GM13977 (cell line): ENCODE measurements at regions not wholly inside any gene's neighbourhood (a gene's known extent, or its start where the extent isn't known, plus 50 kb on each side); places are given as distances from the start of the nearest gene placed in this dataset.

ENCODE experiments used
- DNase-seq: peaks from one replicate; pipeline ENCODE4 v3.0.0; 2012; ENCODE audit warnings: low spot score
- CTCF ChIP-seq: IDR thresholded peaks from 2 replicates; pipeline ENCODE4 v1.5.1; 2012; ENCODE audit warnings: mild to moderate bottlenecking, control low read depth; ENCODE audit not compliant: insufficient read depth; ENCODE audit errors: extremely low read depth, missing control alignments
- in situ Hi-C: fragments of 300-500 bp; cut with MboI; formaldehyde crosslinking; loops from one replicate; pipeline ENCODE4 v1.12.0; 2022; ENCODE audit warnings: low sequenced_read_pairs, low pct_unique_long_range_greater_than_20kb, mixed read lengths, inconsistent platforms; ENCODE audit not compliant: unreplicated experiment

DNA sequence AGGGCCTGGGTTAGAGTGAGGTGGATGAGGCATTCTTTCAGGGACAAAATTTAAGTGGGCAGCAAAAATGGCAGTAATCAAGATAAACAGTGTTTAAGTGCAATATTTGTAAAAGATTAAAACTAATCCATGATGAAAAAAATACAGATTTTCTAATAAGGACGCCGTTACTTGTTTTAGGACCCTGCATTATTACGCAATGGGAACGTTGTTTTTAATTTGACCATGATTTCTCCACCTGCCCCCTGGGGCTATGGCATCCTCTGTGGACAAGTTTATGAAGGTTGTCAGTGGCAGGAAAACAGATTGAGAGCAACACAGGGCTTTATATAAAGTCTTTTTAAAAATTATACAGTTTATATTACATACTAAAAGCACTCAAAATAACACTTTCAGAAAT, 380.6 kb upstream of the PHF14 start:
- TF ChIP-seq CTCF: no peak
- in situ Hi-C loops: no loop called here
- no peak for DNase-seq

GRCh38 chr7:10596827-10597226, 376.8 kb upstream of the PHF14 start:
- TF ChIP-seq CTCF: no peak
- in situ Hi-C loops: no loop called here
- DNase-seq: no peak

GRCh38 chr7:10604128-10604527, 369.5 kb upstream of the PHF14 start:
- no peak for DNase-seq
- no peak for TF ChIP-seq CTCF
- in situ Hi-C loops: no loop called here

DNA sequence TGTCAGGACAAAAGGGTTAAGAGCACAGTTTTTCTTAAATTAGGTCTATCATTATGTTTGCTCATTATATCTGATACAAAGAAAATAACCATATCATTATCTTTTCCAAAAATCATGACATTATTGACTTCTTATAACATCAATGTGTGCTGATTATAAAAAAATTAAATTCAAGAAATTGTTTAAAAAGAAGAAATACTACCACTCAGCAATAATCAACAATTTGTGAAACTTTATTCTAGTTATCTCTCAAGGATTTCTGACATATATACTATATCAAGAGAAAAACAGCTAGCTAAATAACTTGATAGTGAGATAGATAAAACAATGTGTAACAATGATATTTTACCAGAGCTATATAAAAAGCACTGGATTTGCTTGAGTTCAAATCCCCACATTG, 360.7 kb upstream of the PHF14 start:
- in situ Hi-C loops: no loop called here
- no peak for DNase-seq
- TF ChIP-seq CTCF: no peak

DNA sequence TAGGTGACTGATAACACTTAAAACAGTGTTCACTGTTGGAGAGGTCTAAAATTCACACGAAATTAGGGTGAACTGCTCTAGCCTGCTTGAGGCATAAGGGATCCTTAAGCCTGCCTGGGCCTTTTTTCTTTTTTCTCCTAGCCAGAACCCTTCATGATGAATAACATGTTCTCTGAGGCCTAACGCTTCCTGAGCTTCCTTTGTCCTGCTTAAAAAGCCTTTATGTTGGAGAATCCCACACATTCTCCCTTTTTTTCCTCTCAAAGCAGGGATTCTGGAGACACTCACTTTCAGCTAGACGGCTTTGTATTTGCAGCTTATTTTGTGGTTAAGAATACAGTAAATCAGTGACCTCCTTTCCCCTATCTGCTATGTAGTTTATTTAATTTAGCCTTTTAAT, 354.7 kb upstream of the PHF14 start:
- DNase-seq: no peak
- in situ Hi-C loops: no loop called here
- no peak for TF ChIP-seq CTCF

- TF ChIP-seq CTCF: no peak
- in situ Hi-C loops: no loop called here
- no peak for DNase-seq
Observed at GRCh38 chr7:10632712-10633111, 341.0 kb upstream of the PHF14 start.

- in situ Hi-C loops: no loop called here
- no peak for DNase-seq
- no peak for TF ChIP-seq CTCF
Observed at GRCh38 chr7:10634239-10634638, 339.4 kb upstream of the PHF14 start.
